ENCODE measurements at regions not wholly inside any gene's neighbourhood (a gene's known extent, or its start where the extent isn't known, plus 50 kb on each side); places are given as distances from the start of the nearest gene placed in this dataset.

DNA sequence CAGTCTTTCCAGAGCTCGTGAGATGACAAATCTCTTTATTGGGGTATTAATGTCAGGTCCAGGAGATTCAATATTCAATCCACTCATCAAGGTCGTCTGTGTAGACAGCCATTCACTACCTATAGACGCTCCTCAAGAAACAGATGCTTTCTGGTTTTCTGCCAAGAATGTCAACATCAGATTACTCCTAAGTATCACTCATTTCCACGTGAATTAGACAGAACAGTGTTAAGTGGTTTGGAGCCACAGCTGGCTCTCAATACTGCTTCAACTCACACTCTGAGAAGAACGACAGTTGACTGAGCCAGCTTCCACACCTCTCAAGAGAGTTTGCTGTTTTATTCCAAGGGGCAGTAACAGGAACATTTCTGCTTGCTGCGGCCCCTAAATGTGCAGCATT is 113.5 kb upstream of the NEDD4L start:
- TF ChIP-seq CTCF (IDR thresholded peaks at IDR 0.05) (no peak), EP300 (IDR thresholded peaks at IDR 0.05) (no peak), POLR2A (IDR thresholded peaks at IDR 0.05) (no peak)
